ENCODE measurements at regions not wholly inside any gene's neighbourhood (a gene's known extent, or its start where the extent isn't known, plus 50 kb on each side); places are given as distances from the start of the nearest gene placed in this dataset.

DNA sequence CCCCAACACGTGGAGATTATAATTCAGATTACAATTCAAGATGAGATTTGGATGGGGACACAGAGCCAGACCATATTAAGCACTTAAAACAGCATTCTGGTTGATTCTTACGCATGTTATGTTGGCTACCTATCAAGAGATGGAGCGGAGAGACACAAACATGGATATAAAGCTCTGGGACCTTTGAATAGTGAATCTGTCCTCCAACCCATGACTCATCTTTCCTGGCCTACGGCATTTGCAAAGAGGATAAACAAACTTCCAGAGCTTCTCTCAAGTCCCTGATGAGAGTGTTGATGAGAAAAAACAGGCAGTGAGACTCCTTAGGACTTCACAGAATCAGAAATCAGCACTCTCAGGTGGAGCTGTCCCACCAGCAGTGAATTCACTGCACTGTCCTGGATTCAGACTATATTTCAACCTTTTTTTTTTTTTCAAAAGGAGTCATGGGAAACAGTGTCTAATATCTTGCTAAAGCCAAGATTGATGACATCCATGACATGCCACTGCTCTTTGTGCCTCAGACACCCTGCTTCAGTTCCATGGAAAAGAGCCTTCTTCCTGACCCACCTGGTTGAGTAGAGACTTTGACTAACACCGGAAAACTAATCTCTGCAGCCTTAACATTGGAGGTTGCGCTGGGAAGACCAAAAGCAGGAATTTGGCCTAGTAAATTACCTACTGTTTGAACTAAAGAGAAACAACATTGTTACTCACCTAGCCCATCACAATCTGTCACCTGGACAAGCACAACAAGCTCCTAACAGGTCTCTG, 62.1 kb upstream of the NPAS2 start:
- no peak for TF ChIP-seq POLR2A (IDR thresholded peaks at IDR 0.05; ENCODE audit: low read depth, low read length)
- TF ChIP-seq POU2F2 (IDR thresholded peaks at IDR 0.05; ENCODE audit: low read depth, low read length), result no peak
- no peak for TF ChIP-seq POLR2AphosphoS5 (IDR thresholded peaks at IDR 0.05; ENCODE audit: low read depth, low read length)
- TF ChIP-seq SPI1 (IDR thresholded peaks at IDR 0.05; ENCODE audit: low read depth, low read length), result no peak
- TF ChIP-seq TAF1 (IDR thresholded peaks at IDR 0.05; ENCODE audit: low read depth, low read length), result no peak
